ENCODE measurements at regions not wholly inside any gene's neighbourhood (a gene's known extent, or its start where the extent isn't known, plus 50 kb on each side); places are given as distances from the start of the nearest gene placed in this dataset.
A peak's percentile ranks its signal among the peaks of the same experiment; 100 is the strongest.

- no peaks in the 10 kb centered on the region for H3K9me3 ChIP-seq (ENCODE audit: low read depth, low read length, poor library complexity, severe bottlenecking)
- H3K27me3 ChIP-seq (replicated peaks; ENCODE audit: insufficient read depth, low read depth, low read length, poor library complexity) = no peaks in the 10 kb centered on the region
- TF ChIP-seq CTCF (conservative IDR thresholded peaks at IDR 0.05; ENCODE audit: low read depth, low read length) (no peak), EZH2 (IDR thresholded peaks at IDR 0.05; ENCODE audit: borderline replicate concordance, low read depth, low read length, poor library complexity, severe bottlenecking) (no peak)
- H3K4me1 ChIP-seq (ENCODE audit: insufficient read depth, low read length, poor library complexity, severe bottlenecking) = peaks cover 41% of the 10 kb centered on the region
- ChIA-PET CTCF (interaction anchor here (0.5 to 2.1 kb wide), 22 partner anchors 13 to 1039 kb away, joined by 3 to 14 read pairs (median 4); no protein-coding TSS in a partner anchor), POLR2A (ENCODE audit: low non-redundant PET) (no interaction called here)
- TSS peak; percentile 74 for BruUV-seq (replicated peaks)
- no peak overlapping the region for H3K27ac ChIP-seq (ENCODE audit: low read depth, low read length, poor library complexity, severe bottlenecking)
- intact Hi-C loops (cut with micrococcal nuclease; ENCODE audit: unreplicated experiment) = loop anchor here (2.0 to 10.0 kb wide), 3 partner anchors 168 to 594 kb away; no protein-coding TSS in a partner anchor
- H3K4me3 ChIP-seq (ENCODE audit: low read depth, low read length, poor library complexity, severe bottlenecking) = peak overlapping the region; percentile 48
- H3K36me3 ChIP-seq (ENCODE audit: insufficient read depth, low read length, poor library complexity, severe bottlenecking) = no peaks in the 10 kb centered on the region
- no peak for DNase-seq (ENCODE audit: low spot score)
These were observed 63.5 kb upstream of the HNRNPA3 start for GRCh38 chr2:177149155-177149503.

GRCh38 chr2:177153805-177154204 lies 58.8 kb upstream of the HNRNPA3 start:
- TF ChIP-seq EZH2 (IDR thresholded peaks at IDR 0.05; ENCODE audit: borderline replicate concordance, low read depth, low read length, poor library complexity, severe bottlenecking) = no peak
- no peak for TF ChIP-seq CTCF (conservative IDR thresholded peaks at IDR 0.05; ENCODE audit: low read depth, low read length)
- Histone ChIP-seq H3K4me1 (ENCODE audit: insufficient read depth, low read length, poor library complexity, severe bottlenecking) (peaks cover 16% of the 10 kb centered on the region), H3K9me3 (ENCODE audit: low read depth, low read length, poor library complexity, severe bottlenecking) (no peaks in the 10 kb centered on the region), H3K4me3 (ENCODE audit: low read depth, low read length, poor library complexity, severe bottlenecking) (no peak overlapping the region), H3K27me3 (replicated peaks; ENCODE audit: insufficient read depth, low read depth, low read length, poor library complexity) (no peaks in the 10 kb centered on the region), H3K36me3 (ENCODE audit: insufficient read depth, low read length, poor library complexity, severe bottlenecking) (no peaks in the 10 kb centered on the region), H3K27ac (ENCODE audit: low read depth, low read length, poor library complexity, severe bottlenecking) (no peak overlapping the region)
- peak; percentile 62 for DNase-seq (ENCODE audit: low spot score)
- intact Hi-C loops (cut with micrococcal nuclease; ENCODE audit: unreplicated experiment) = no loop called here
- POLR2A ChIA-PET (ENCODE audit: low non-redundant PET) = interaction anchor here (0.6 kb wide), 1 partner anchor 498 kb away, joined by 23 read pairs; no protein-coding TSS in a partner anchor
- CTCF ChIA-PET = interaction anchor here (0.7 to 1.1 kb wide), 2 partner anchors 464 to 515 kb away, joined by 3 to 4 read pairs; no protein-coding TSS in a partner anchor
- BruUV-seq (replicated peaks) = no TSS peak

- no peaks in the 10 kb centered on the region for H3K9me3 ChIP-seq (ENCODE audit: low read depth, low read length, poor library complexity, severe bottlenecking)
- no TSS peak for BruUV-seq (replicated peaks)
- H3K4me1 ChIP-seq (ENCODE audit: insufficient read depth, low read length, poor library complexity, severe bottlenecking) = peaks cover 16% of the 10 kb centered on the region
- H3K4me3 ChIP-seq (ENCODE audit: low read depth, low read length, poor library complexity, severe bottlenecking) = no peak overlapping the region
- no peaks in the 10 kb centered on the region for H3K27me3 ChIP-seq (replicated peaks; ENCODE audit: insufficient read depth, low read depth, low read length, poor library complexity)
- POLR2A ChIA-PET (ENCODE audit: low non-redundant PET) = no interaction called here
- H3K27ac ChIP-seq (ENCODE audit: low read depth, low read length, poor library complexity, severe bottlenecking) = no peak overlapping the region
- no peak for TF ChIP-seq EZH2 (IDR thresholded peaks at IDR 0.05; ENCODE audit: borderline replicate concordance, low read depth, low read length, poor library complexity, severe bottlenecking)
- TF ChIP-seq CTCF (conservative IDR thresholded peaks at IDR 0.05; ENCODE audit: low read depth, low read length) = no peak
- no peaks in the 10 kb centered on the region for H3K36me3 ChIP-seq (ENCODE audit: insufficient read depth, low read length, poor library complexity, severe bottlenecking)
- intact Hi-C loops (cut with micrococcal nuclease; ENCODE audit: unreplicated experiment) = no loop called here
- CTCF ChIA-PET = interaction anchor here (0.6 kb wide), 1 partner anchor 177 kb away, joined by 4 read pairs; no protein-coding TSS in a partner anchor
- DNase-seq (ENCODE audit: low spot score) = no peak
These were observed 57.8 kb upstream of the HNRNPA3 start for GRCh38 chr2:177154809-177155208.
